Mesenchymal stem cell (in vitro differentiated cells and primary cell): ENCODE measurements at regions not wholly inside any gene's neighbourhood (a gene's known extent, or its start where the extent isn't known, plus 50 kb on each side); places are given as distances from the start of the nearest gene placed in this dataset.
A peak's percentile ranks its signal among the peaks of the same experiment; 100 is the strongest.

Experiments
- DNase-seq: peaks from one replicate; pipeline ENCODE4 v3.0.0-alpha.2; 2013
- H2AFZ ChIP-seq: one replicate; pipeline ENCODE4 v1.6.1; 2013; ENCODE audit warnings: low read depth, mild to moderate bottlenecking, control low read depth, inconsistent platforms, low read length, moderate library complexity
- H2AK5ac ChIP-seq: 2 replicates; pipeline ENCODE4 v1.6.1; 2013; ENCODE audit warnings: low read length, moderate library complexity, mild to moderate bottlenecking, inconsistent platforms; ENCODE audit not compliant: severe bottlenecking
- H2BK120ac ChIP-seq: one replicate; pipeline ENCODE4 v1.6.1; 2013; ENCODE audit warnings: low read depth, mild to moderate bottlenecking, inconsistent platforms, low read length, moderate library complexity
- H2BK12ac ChIP-seq, 2 experiments: one replicate each; pipeline ENCODE4 v1.6.1; 2013; ENCODE audit warnings: inconsistent platforms in 2 of 2, low read length in 2 of 2, mild to moderate bottlenecking in 2 of 2, moderate library complexity in 2 of 2, control low read depth in 1 of 2
- H2BK15ac ChIP-seq: one replicate; pipeline ENCODE4 v1.6.1; 2013; ENCODE audit warnings: mild to moderate bottlenecking, low read depth, inconsistent platforms; ENCODE audit not compliant: poor library complexity, severe bottlenecking
- H2BK5ac ChIP-seq: 2 replicates; pipeline ENCODE4 v1.6.1; 2013; ENCODE audit warnings: low read depth, mild to moderate bottlenecking, low read length, control low read depth, inconsistent platforms; ENCODE audit not compliant: poor library complexity, severe bottlenecking
- H3K14ac ChIP-seq, 2 experiments: one replicate each; pipeline ENCODE4 v1.6.1; 2013; ENCODE audit warnings: inconsistent platforms in 2 of 2, low read length in 2 of 2, control low read depth in 1 of 2, mild to moderate bottlenecking in 1 of 2, moderate library complexity in 1 of 2
- H3K18ac ChIP-seq, 2 experiments: one replicate each; pipeline ENCODE4 v1.6.1; 2013; ENCODE audit warnings: inconsistent platforms in 2 of 2, low read length in 2 of 2, control low read depth in 1 of 2, low read depth in 1 of 2, mild to moderate bottlenecking in 1 of 2
- H3K23ac ChIP-seq, 2 experiments: one replicate each; pipeline ENCODE4 v1.6.1; 2013; ENCODE audit warnings: inconsistent platforms in 2 of 2, low read length in 2 of 2, mild to moderate bottlenecking in 2 of 2, moderate library complexity in 2 of 2, control low read depth in 1 of 2
- H3K27ac ChIP-seq: 2 replicates; pipeline ENCODE4 v1.5.1; 2013; ENCODE audit warnings: mild to moderate bottlenecking, moderate library complexity, low read length, control low read depth, inconsistent platforms; ENCODE audit not compliant: poor library complexity, severe bottlenecking
- H3K27me3 ChIP-seq, 2 experiments: 2 replicates each; pipeline versions ENCODE4 v1.6.1 to v1.7.0; 2013; ENCODE audit warnings: low read length in 2 of 2, mild to moderate bottlenecking in 2 of 2, moderate library complexity in 2 of 2, control low read depth in 1 of 2, inconsistent platforms in 1 of 2; ENCODE audit not compliant: control insufficient read depth in 1 of 2, insufficient read depth in 1 of 2
- H3K36me3 ChIP-seq, 2 experiments: 2 replicates each; pipeline versions ENCODE4 v1.6.1 to v1.7.0; 2013; ENCODE audit warnings: low read length in 2 of 2, control low read depth in 1 of 2, inconsistent platforms in 1 of 2, low read depth in 1 of 2, mild to moderate bottlenecking in 1 of 2; ENCODE audit not compliant: insufficient read depth in 2 of 2, control insufficient read depth in 1 of 2
- H3K4ac ChIP-seq, 2 experiments: one replicate each; pipeline ENCODE4 v1.6.1; 2013; ENCODE audit warnings: inconsistent platforms in 2 of 2, low read length in 2 of 2, mild to moderate bottlenecking in 2 of 2, moderate library complexity in 2 of 2, control low read depth in 1 of 2, low read depth in 1 of 2
- H3K4me1 ChIP-seq: 2 replicates; pipeline ENCODE4 v1.6.1; 2013; ENCODE audit warnings: low read depth, low read length, control low read depth; ENCODE audit not compliant: control insufficient read depth, insufficient read depth
- H3K4me2 ChIP-seq: 2 replicates; pipeline ENCODE4 v1.6.1; 2013; ENCODE audit warnings: low read length, mild to moderate bottlenecking, inconsistent platforms; ENCODE audit not compliant: poor library complexity, severe bottlenecking
- H3K4me3 ChIP-seq, 2 experiments: 2 replicates each; pipeline versions ENCODE4 v1.5.1 to v1.7.0; 2013; ENCODE audit warnings: low read length in 2 of 2, mild to moderate bottlenecking in 2 of 2, control low read depth in 1 of 2, low read depth in 1 of 2; ENCODE audit not compliant: insufficient read depth in 1 of 2
- H3K79me1 ChIP-seq: replicated peaks from 2 replicates; pipeline ENCODE4 v1.6.1; 2013; ENCODE audit warnings: mild to moderate bottlenecking, control low read depth, low read length, inconsistent platforms; ENCODE audit not compliant: poor library complexity, severe bottlenecking
- H3K9ac ChIP-seq: 2 replicates; pipeline ENCODE4 v1.7.0; 2013; ENCODE audit warnings: mild to moderate bottlenecking, low read length, moderate library complexity
- H3K9me3 ChIP-seq: 2 replicates; pipeline ENCODE4 v1.7.0; 2013; ENCODE audit warnings: mild to moderate bottlenecking, low read length; ENCODE audit not compliant: control insufficient read depth
- H4K8ac ChIP-seq: one replicate; pipeline ENCODE4 v1.6.1; 2013; ENCODE audit warnings: inconsistent platforms, mild to moderate bottlenecking, low read length, moderate library complexity
- H4K91ac ChIP-seq: one replicate; pipeline ENCODE4 v1.6.1; 2013; ENCODE audit warnings: mild to moderate bottlenecking, low read length, inconsistent platforms
- WGBS: methylation state at CpG from one replicate; pipeline ENCODE4 v1.1.7; 2013; ENCODE audit warnings: mixed read lengths; 5-methylcytosine and 5-hydroxymethylcytosine counted together

DNA sequence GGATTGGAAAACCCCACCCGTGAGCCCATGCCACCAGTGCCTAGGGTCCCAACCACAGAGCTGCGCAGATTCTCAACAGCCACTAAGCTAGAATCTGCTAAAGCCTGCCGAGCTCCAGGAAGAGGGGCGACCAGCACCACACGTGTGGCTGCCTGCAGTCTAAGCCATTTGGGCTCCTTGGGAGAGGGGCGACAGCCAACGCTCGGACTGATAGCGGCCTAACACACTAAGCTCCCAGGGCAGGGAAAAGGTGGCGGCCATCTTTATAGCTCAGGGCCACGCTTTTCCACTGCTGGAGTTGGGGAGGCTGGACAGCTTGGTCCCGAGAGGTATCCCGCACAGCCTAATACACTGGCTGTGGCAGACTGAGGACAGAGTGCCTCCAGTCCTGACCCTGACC is 631.8 kb downstream of the CETN3 start:
- Histone ChIP-seq H3K9ac (no peak overlapping the region), H3K4me1 (no peaks in the 10 kb centered on the region), H4K8ac (no peak overlapping the region), H2BK5ac (no peak overlapping the region), H2AK5ac (no peak overlapping the region), H2BK15ac (no peak overlapping the region), H2AFZ (no peak overlapping the region), H3K23ac (no peak overlapping the region), H3K36me3 (peaks cover 0 to 3% of the 10 kb centered on the region in 2 experiments), H2BK120ac (no peak overlapping the region), H3K9me3 (peaks cover 43% of the 10 kb centered on the region), H4K91ac (no peak overlapping the region), H3K4ac (no peak overlapping the region), H3K4me2 (no peak overlapping the region), H3K14ac (no peak overlapping the region), H3K27me3 (no peaks in the 10 kb centered on the region), H3K4me3 (no peak overlapping the region), H3K27ac (no peak overlapping the region), H3K18ac (no peak overlapping the region), H3K79me1 (no peaks in the 10 kb centered on the region), H2BK12ac (no peak overlapping the region)
- no peak for DNase-seq
- 97% methylated on average over 13 of the region's 13 CpGs for WGBS

DNA sequence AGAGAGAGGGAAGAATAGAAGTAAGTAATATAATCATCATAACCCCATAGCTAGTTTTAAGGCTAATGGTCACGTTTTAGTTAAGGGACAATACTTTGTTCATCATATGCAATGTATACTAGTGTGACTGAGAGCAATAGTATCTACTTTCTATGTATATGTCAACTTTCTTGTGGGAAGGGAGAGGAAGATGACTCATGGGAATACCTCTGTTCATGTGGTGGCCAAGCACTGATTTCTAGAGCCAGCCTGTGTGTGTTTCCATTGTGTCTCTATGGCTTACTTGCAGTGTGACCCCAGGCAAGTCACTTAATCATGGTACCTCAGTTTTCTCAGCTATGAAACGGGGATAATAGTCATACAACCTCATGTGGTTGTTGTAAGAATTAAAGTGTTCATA is 639.6 kb downstream of the CETN3 start:
- Histone ChIP-seq H3K9me3 (no peaks in the 10 kb centered on the region), H2AK5ac (no peak overlapping the region), H3K4me1 (no peaks in the 10 kb centered on the region), H2BK120ac (no peak overlapping the region), H2BK12ac (no peak overlapping the region), H3K4ac (no peak overlapping the region), H3K23ac (no peak overlapping the region), H2BK5ac (no peak overlapping the region), H3K4me3 (no peak overlapping the region), H2AFZ (no peak overlapping the region), H3K36me3 (no peaks in the 10 kb centered on the region), H3K27ac (no peak overlapping the region), H4K8ac (no peak overlapping the region), H3K79me1 (no peaks in the 10 kb centered on the region), H3K14ac (no peak overlapping the region), H3K18ac (no peak overlapping the region), H2BK15ac (no peak overlapping the region), H3K4me2 (no peak overlapping the region), H3K9ac (no peak overlapping the region), H3K27me3 (no peaks in the 10 kb centered on the region), H4K91ac (no peak overlapping the region)
- peak; percentile 55 for DNase-seq
- 92% methylated on average over 1 of the region's 2 CpGs for WGBS

DNA sequence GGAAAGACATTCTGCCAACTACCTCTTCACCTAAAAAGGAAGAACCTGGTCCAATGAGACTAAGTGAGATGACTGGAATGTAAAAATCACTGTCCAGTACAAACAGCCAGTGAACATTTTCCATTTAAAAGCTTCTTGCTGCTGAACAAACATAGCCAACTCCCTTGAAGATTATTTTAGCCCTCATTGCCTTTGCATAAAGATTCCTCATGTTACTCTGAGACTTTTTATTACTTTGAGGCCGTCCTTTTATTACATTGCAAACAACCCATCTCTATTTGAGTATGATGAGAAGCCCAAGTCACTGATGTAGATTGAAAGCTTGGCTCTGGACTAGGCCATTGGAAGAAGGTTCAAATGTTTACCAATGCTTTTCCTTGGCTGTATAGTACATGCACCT is 649.8 kb downstream of the CETN3 start:
- Histone ChIP-seq H3K9me3 (no peaks in the 10 kb centered on the region), H3K4me3 (no peak overlapping the region), H2AK5ac (no peak overlapping the region), H3K4me1 (no peaks in the 10 kb centered on the region), H3K4ac (no peak overlapping the region), H3K4me2 (no peak overlapping the region), H3K18ac (no peak overlapping the region), H2BK5ac (no peak overlapping the region), H3K9ac (no peak overlapping the region), H2AFZ (no peak overlapping the region), H4K91ac (no peak overlapping the region), H2BK12ac (no peak overlapping the region), H4K8ac (no peak overlapping the region), H3K23ac (no peak overlapping the region), H3K27me3 (no peaks in the 10 kb centered on the region), H2BK15ac (no peak overlapping the region), H3K79me1 (no peaks in the 10 kb centered on the region), H2BK120ac (no peak overlapping the region), H3K27ac (no peak overlapping the region), H3K14ac (no peak overlapping the region), H3K36me3 (no peaks in the 10 kb centered on the region)
- DNase-seq: no peak
- WGBS: no CpG with 5 or more reads among the region's 1 CpG

GRCh38 chr5:89758146-89758545 is 651.4 kb downstream of the CETN3 start:
- H4K91ac ChIP-seq: no peak overlapping the region
- H3K4me3 ChIP-seq: no peak overlapping the region
- H2BK15ac ChIP-seq: no peak overlapping the region
- H3K9me3 ChIP-seq: no peaks in the 10 kb centered on the region
- no peak overlapping the region for H3K14ac ChIP-seq
- no peak overlapping the region for H3K23ac ChIP-seq
- H2BK12ac ChIP-seq: no peak overlapping the region
- no peaks in the 10 kb centered on the region for H3K79me1 ChIP-seq
- no peaks in the 10 kb centered on the region for H3K27me3 ChIP-seq
- no peak overlapping the region for H2BK5ac ChIP-seq
- no peak overlapping the region for H2AFZ ChIP-seq
- no peaks in the 10 kb centered on the region for H3K4me1 ChIP-seq
- DNase-seq: no peak
- no peak overlapping the region for H2BK120ac ChIP-seq
- no peak overlapping the region for H3K9ac ChIP-seq
- H3K27ac ChIP-seq: no peak overlapping the region
- H3K18ac ChIP-seq: no peak overlapping the region
- H3K4me2 ChIP-seq: no peak overlapping the region
- no peak overlapping the region for H4K8ac ChIP-seq
- H2AK5ac ChIP-seq: no peak overlapping the region
- H3K4ac ChIP-seq: no peak overlapping the region
- H3K36me3 ChIP-seq: no peaks in the 10 kb centered on the region
